ENCODE measurements at regions not wholly inside any gene's neighbourhood (a gene's known extent, or its start where the extent isn't known, plus 50 kb on each side); places are given as distances from the start of the nearest gene placed in this dataset.

- TF ChIP-seq CTCF (IDR thresholded peaks at IDR 0.05; ENCODE audit: insufficient read depth, low read length, poor library complexity, severe bottlenecking), result no peak
Measured at GRCh38 chr11:19450282-19450681, 209.5 kb upstream of the E2F8 start.

GRCh38 chr11:19448651-19449050 lies 207.9 kb upstream of the E2F8 start:
- no peak for DNase-seq (ENCODE audit: extremely low read depth, insufficient read length)
- H3K27me3 ChIP-seq (replicated peaks; ENCODE audit: control insufficient read depth, insufficient read depth, low read length), result no peaks in the 10 kb centered on the region
- TF ChIP-seq CTCF (IDR thresholded peaks at IDR 0.05; ENCODE audit: insufficient read depth, low read length, poor library complexity, severe bottlenecking), result no peak
- no peaks in the 10 kb centered on the region for H3K36me3 ChIP-seq (ENCODE audit: control insufficient read depth, insufficient read depth, low read length)
- no peak overlapping the region for H3K4me3 ChIP-seq (replicated peaks; ENCODE audit: low read depth, low read length)

More at GRCh38 chr11:19450282-19450681, 209.5 kb upstream of the E2F8 start:
- Histone ChIP-seq H3K27me3 (replicated peaks; ENCODE audit: control insufficient read depth, insufficient read depth, low read length) (no peaks in the 10 kb centered on the region), H3K4me3 (replicated peaks; ENCODE audit: low read depth, low read length) (no peak overlapping the region), H3K36me3 (ENCODE audit: control insufficient read depth, insufficient read depth, low read length) (no peaks in the 10 kb centered on the region)
- DNase-seq (ENCODE audit: extremely low read depth, insufficient read length), result no peak

GRCh38 chr11:19447150-19447566 lies 206.4 kb upstream of the E2F8 start:
- TF ChIP-seq CTCF (IDR thresholded peaks at IDR 0.05; ENCODE audit: insufficient read depth, low read length, poor library complexity, severe bottlenecking), result no peak
- DNase-seq (ENCODE audit: extremely low read depth, insufficient read length), result no peak
- no peaks in the 10 kb centered on the region for H3K27me3 ChIP-seq (replicated peaks; ENCODE audit: control insufficient read depth, insufficient read depth, low read length)
- no peak overlapping the region for H3K4me3 ChIP-seq (replicated peaks; ENCODE audit: low read depth, low read length)
- no peaks in the 10 kb centered on the region for H3K36me3 ChIP-seq (ENCODE audit: control insufficient read depth, insufficient read depth, low read length)

GRCh38 chr11:19445771-19446170 lies 205.0 kb upstream of the E2F8 start:
- Histone ChIP-seq H3K27me3 (replicated peaks; ENCODE audit: control insufficient read depth, insufficient read depth, low read length) (no peaks in the 10 kb centered on the region), H3K4me3 (replicated peaks; ENCODE audit: low read depth, low read length) (no peak overlapping the region), H3K36me3 (ENCODE audit: control insufficient read depth, insufficient read depth, low read length) (no peaks in the 10 kb centered on the region)
- no peak for DNase-seq (ENCODE audit: extremely low read depth, insufficient read length)
- no peak for TF ChIP-seq CTCF (IDR thresholded peaks at IDR 0.05; ENCODE audit: insufficient read depth, low read length, poor library complexity, severe bottlenecking)

GRCh38 chr11:19444231-19444630 lies 203.5 kb upstream of the E2F8 start:
- Histone ChIP-seq H3K27me3 (replicated peaks; ENCODE audit: control insufficient read depth, insufficient read depth, low read length) (no peaks in the 10 kb centered on the region), H3K4me3 (replicated peaks; ENCODE audit: low read depth, low read length) (no peak overlapping the region), H3K36me3 (ENCODE audit: control insufficient read depth, insufficient read depth, low read length) (no peaks in the 10 kb centered on the region)
- no peak for DNase-seq (ENCODE audit: extremely low read depth, insufficient read length)
- no peak for TF ChIP-seq CTCF (IDR thresholded peaks at IDR 0.05; ENCODE audit: insufficient read depth, low read length, poor library complexity, severe bottlenecking)

- no peak for TF ChIP-seq CTCF (IDR thresholded peaks at IDR 0.05; ENCODE audit: insufficient read depth, low read length, poor library complexity, severe bottlenecking)
- Histone ChIP-seq H3K27me3 (replicated peaks; ENCODE audit: control insufficient read depth, insufficient read depth, low read length) (no peaks in the 10 kb centered on the region), H3K4me3 (replicated peaks; ENCODE audit: low read depth, low read length) (no peak overlapping the region), H3K36me3 (ENCODE audit: control insufficient read depth, insufficient read depth, low read length) (no peaks in the 10 kb centered on the region)
- DNase-seq (ENCODE audit: extremely low read depth, insufficient read length), result no peak
Measured at GRCh38 chr11:19442554-19442910, 201.8 kb upstream of the E2F8 start.
